GM12878 (cell line): ENCODE measurements at regions not wholly inside any gene's neighbourhood (a gene's known extent, or its start where the extent isn't known, plus 50 kb on each side); places are given as distances from the start of the nearest gene placed in this dataset.

ENCODE experiments used
- GABPA ChIP-seq: IDR thresholded peaks from 2 replicates; pipeline ENCODE4 v1.6.1; 2014; ENCODE audit warnings: antibody characterized with exemption, low read depth, mild to moderate bottlenecking, inconsistent platforms
- MXI1 ChIP-seq: fragments of 150-350 bp; IDR thresholded peaks from 2 replicates; pipeline ENCODE4 v1.6.1; 2011; ENCODE audit warnings: low read depth, mild to moderate bottlenecking, inconsistent platforms, low read length, improper control_type of control experiment
- POLR2A ChIP-seq: IDR thresholded peaks from 2 replicates; pipeline ENCODE4 v1.6.1; 2011; ENCODE audit warnings: low read depth, mild to moderate bottlenecking, low read length

GRCh38 chr15:62301993-62302675 is 137.0 kb upstream of the C2CD4B start:
- TF ChIP-seq GABPA (no peak), POLR2A (no peak), MXI1 (no peak)
